IMR-90 (cell line): ENCODE measurements at regions not wholly inside any gene's neighbourhood (a gene's known extent, or its start where the extent isn't known, plus 50 kb on each side); places are given as distances from the start of the nearest gene placed in this dataset.

Experiments used
- ATAC-seq: fragments of 200-7000 bp; cut with Tn5 transposase; 2 replicates; pipeline ENCODE4 v1.9.1; 2020; ENCODE audit warnings: low read depth, mild to moderate bottlenecking, moderate library complexity
- BruUV-seq: library from RNA; stranded (reverse); fragments of 400-500 nt; replicated peaks from 2 replicates; lab custom pipeline; 2021; lab: Mats Ljungman, UMichigan
- CTCF ChIA-PET: fragments of 300-600 bp; formaldehyde crosslinking; extraction: SDS; loops from one replicate; lab custom pipeline; 2021; ENCODE audit warnings: antibody characterized with exemption; lab: Yijun Ruan, JAX
- POLR2A ChIA-PET: fragments of 300-600 bp; sonication (Branson Sonifier 250); formaldehyde crosslinking; loops from one replicate; lab custom pipeline; 2022; ENCODE audit warnings: antibody characterized with exemption; ENCODE audit not compliant: unreplicated experiment; lab: Charles Lee
- DNase-seq: peaks from one replicate; pipeline ENCODE4 v3.0.0; 2013
- H2AFZ ChIP-seq: replicated peaks from 2 replicates; pipeline ENCODE3; 2013; ENCODE audit warnings: low read length, mild to moderate bottlenecking; ENCODE audit not compliant: poor library complexity
- H2AK5ac ChIP-seq: 2 replicates; pipeline ENCODE4 v1.6.1; 2013; ENCODE audit warnings: low read depth, low read length, inconsistent platforms
- H2AK9ac ChIP-seq: replicated peaks from 2 replicates; pipeline ENCODE3; 2013; ENCODE audit warnings: mild to moderate bottlenecking, low read depth, low read length, moderate library complexity; ENCODE audit not compliant: poor library complexity
- H2BK120ac ChIP-seq: 2 replicates; pipeline ENCODE4 v1.6.1; 2013; ENCODE audit warnings: low read depth, low read length, inconsistent platforms
- H2BK15ac ChIP-seq: 3 replicates; pipeline ENCODE4 v1.6.1; 2013; ENCODE audit warnings: low read depth, low read length, inconsistent platforms
- H2BK20ac ChIP-seq: 2 replicates; pipeline ENCODE4 v1.6.1; 2013; ENCODE audit warnings: low read depth, mild to moderate bottlenecking, inconsistent platforms, low read length, moderate library complexity
- H2BK5ac ChIP-seq: 2 replicates; pipeline ENCODE4 v1.6.1; 2013; ENCODE audit warnings: mild to moderate bottlenecking, low read depth, low read length, inconsistent platforms; ENCODE audit not compliant: poor library complexity, severe bottlenecking
- H3K14ac ChIP-seq: replicated peaks from 2 replicates; pipeline ENCODE4 v1.6.1; 2013; ENCODE audit warnings: low read depth, low read length, inconsistent platforms
- H3K18ac ChIP-seq: 2 replicates; pipeline ENCODE4 v1.6.1; 2013; ENCODE audit warnings: low read depth, low read length, control low read depth
- H3K23ac ChIP-seq: 2 replicates; pipeline ENCODE4 v1.6.1; 2013; ENCODE audit warnings: low read depth, low read length, inconsistent platforms
- H3K27ac ChIP-seq: 2 replicates; pipeline ENCODE4 v1.5.1; 2013; ENCODE audit warnings: mild to moderate bottlenecking, control low read depth, low read length; ENCODE audit not compliant: insufficient read depth
- H3K27me3 ChIP-seq: 2 replicates; pipeline ENCODE4 v1.6.1; 2013; ENCODE audit warnings: low read length; ENCODE audit not compliant: control insufficient read depth, insufficient read depth
- H3K36me3 ChIP-seq: 2 replicates; pipeline ENCODE4 v1.6.1; 2013; ENCODE audit warnings: low read length, mixed read lengths; ENCODE audit not compliant: control insufficient read depth, insufficient read depth
- H3K4ac ChIP-seq: 2 replicates; pipeline ENCODE4 v1.6.1; 2013; ENCODE audit warnings: low read depth, low read length, inconsistent platforms
- H3K4me1 ChIP-seq: 2 replicates; pipeline ENCODE4 v1.6.1; 2013; ENCODE audit warnings: low read length, mixed read lengths; ENCODE audit not compliant: control insufficient read depth, insufficient read depth
- H3K4me2 ChIP-seq: 2 replicates; pipeline ENCODE4 v1.6.1; 2013; ENCODE audit warnings: low read depth, mild to moderate bottlenecking, control low read depth, low read length, moderate library complexity
- H3K4me3 ChIP-seq: 2 replicates; pipeline ENCODE4 v1.5.1; 2013; ENCODE audit warnings: low read depth, mild to moderate bottlenecking, control low read depth, low read length, moderate library complexity; ENCODE audit not compliant: insufficient read depth
- H3K56ac ChIP-seq: 2 replicates; pipeline ENCODE4 v1.6.1; 2013; ENCODE audit warnings: low read length, inconsistent platforms; ENCODE audit not compliant: insufficient read depth; ENCODE audit errors: extremely low read depth
- H3K79me1 ChIP-seq, 2 experiments: 2 replicates each; pipeline ENCODE4 v1.6.1; 2013; ENCODE audit warnings: low read length in 2 of 2, inconsistent platforms in 1 of 2, low read depth in 1 of 2
- H3K9ac ChIP-seq: 2 replicates; pipeline ENCODE4 v1.6.1; 2013; ENCODE audit warnings: low read depth, low read length, control low read depth
- H3K9me1 ChIP-seq: 2 replicates; pipeline ENCODE4 v1.6.1; 2013; ENCODE audit warnings: low read length, inconsistent platforms; ENCODE audit not compliant: insufficient read depth
- H3K9me3 ChIP-seq: 2 replicates; pipeline ENCODE4 v1.6.1; 2013; ENCODE audit warnings: low read length; ENCODE audit not compliant: control insufficient read depth, insufficient read depth
- H4K20me1 ChIP-seq: 2 replicates; pipeline ENCODE4 v1.6.1; 2013; ENCODE audit warnings: low read length, inconsistent platforms; ENCODE audit not compliant: insufficient read depth
- H4K5ac ChIP-seq: 2 replicates; pipeline ENCODE4 v1.6.1; 2013; ENCODE audit warnings: mild to moderate bottlenecking, low read depth, low read length, control low read depth
- H4K8ac ChIP-seq, 2 experiments: 2 replicates each; pipeline ENCODE4 v1.6.1; 2013; ENCODE audit warnings: low read depth in 2 of 2, low read length in 2 of 2, control low read depth in 1 of 2, inconsistent platforms in 1 of 2
- H4K91ac ChIP-seq: 2 replicates; pipeline ENCODE4 v1.6.1; 2013; ENCODE audit warnings: low read depth, low read length, inconsistent platforms; ENCODE audit not compliant: insufficient read depth
- CEBPB ChIP-seq: IDR thresholded peaks from 2 replicates; pipeline ENCODE4 v1.6.1; 2012; ENCODE audit warnings: low read depth, low read length, improper control_type of control experiment
- CHD1 ChIP-seq: IDR thresholded peaks from 2 replicates; pipeline ENCODE4 v1.6.1; 2012; ENCODE audit warnings: low read depth, low read length, improper control_type of control experiment
- CTCF ChIP-seq: conservative IDR thresholded peaks from 2 replicates; pipeline ENCODE4 v1.5.1; 2012; ENCODE audit warnings: mild to moderate bottlenecking, low read depth, low read length, improper control_type of control experiment
- ELK1 ChIP-seq: fragments of 150-350 bp; IDR thresholded peaks from 2 replicates; pipeline ENCODE4 v1.6.1; 2016; ENCODE audit warnings: low read depth, mild to moderate bottlenecking, low read length, moderate library complexity, borderline replicate concordance
- FOS ChIP-seq: fragments of 150-350 bp; IDR thresholded peaks from 2 replicates; pipeline ENCODE4 v1.6.1; 2016; ENCODE audit warnings: low read depth, low read length
- MAFK ChIP-seq: IDR thresholded peaks from 2 replicates; pipeline ENCODE4 v1.6.1; 2012; ENCODE audit warnings: low read depth, low read length, improper control_type of control experiment
- MAZ ChIP-seq: IDR thresholded peaks from 2 replicates; pipeline ENCODE4 v1.6.1; 2012; ENCODE audit warnings: low read depth, mild to moderate bottlenecking, low read length, improper control_type of control experiment, moderate library complexity, borderline replicate concordance
- MXI1 ChIP-seq: IDR thresholded peaks from 2 replicates; pipeline ENCODE4 v1.6.1; 2012; ENCODE audit warnings: low read depth, mild to moderate bottlenecking, low read length, moderate library complexity, borderline replicate concordance
- NFE2L2 ChIP-seq: fragments of 150-350 bp; IDR thresholded peaks from 2 replicates; pipeline ENCODE4 v1.6.1; 2016; ENCODE audit warnings: low read depth, mild to moderate bottlenecking, low read length
- POLR2A ChIP-seq: IDR thresholded peaks from 2 replicates; pipeline ENCODE4 v1.6.1; 2012; ENCODE audit warnings: mild to moderate bottlenecking, low read depth, low read length
- RAD21 ChIP-seq: IDR thresholded peaks from 2 replicates; pipeline ENCODE4 v1.6.1; 2012; ENCODE audit warnings: low read length, improper control_type of control experiment
- RFX5 ChIP-seq: IDR thresholded peaks from 2 replicates; pipeline ENCODE4 v1.8.0; 2012; ENCODE audit warnings: low read depth, mild to moderate bottlenecking, low read length, moderate library complexity
- SMC3 ChIP-seq: fragments of 150-350 bp; IDR thresholded peaks from 2 replicates; pipeline ENCODE4 v1.6.1; 2016; ENCODE audit warnings: low read depth, mild to moderate bottlenecking, antibody characterized with exemption, low read length, moderate library complexity
- USF2 ChIP-seq: fragments of 150-350 bp; IDR thresholded peaks from 2 replicates; pipeline ENCODE4 v1.6.1; 2017; ENCODE audit warnings: mild to moderate bottlenecking, antibody characterized with exemption, low read length, low read depth
- WGBS, 2 experiments: methylation state at CpG; one replicate each; pipeline versions ENCODE4 v1.1.5 to v1.1.7; 2013; ENCODE audit warnings: missing lambda C conversion rate in 2 of 2; ENCODE audit not compliant: insufficient read length in 1 of 2; ENCODE audit errors: extremely low coverage in 2 of 2; 5-methylcytosine and 5-hydroxymethylcytosine counted together
- dilution Hi-C: fragments of 300-500 bp; cut with HindIII; formaldehyde crosslinking; loops from one replicate; pipeline ENCODE4 v1.14.3; 2018; ENCODE audit warnings: low sequenced_read_pairs; ENCODE audit not compliant: unreplicated experiment
- in situ Hi-C: fragments of 300-500 bp; cut with MboI; formaldehyde crosslinking; loops from 3 replicates; pipeline ENCODE4 v1.14.3; 2019; ENCODE audit warnings: low sequenced_read_pairs, inconsistent platforms, mixed read lengths
- intact Hi-C: fragments of 100-400 bp; cut with micrococcal nuclease; formaldehyde crosslinking; loops from 2 replicates; pipeline ENCODE4 v1.10.0; 2022

- no peak overlapping the region for H3K18ac ChIP-seq
- ChIA-PET POLR2A (no interaction called here), CTCF (no interaction called here)
- ATAC-seq (no peak), DNase-seq (no peak)
- no peaks in the 10 kb centered on the region for H3K9me3 ChIP-seq
- no peak overlapping the region for H4K91ac ChIP-seq
- no peak overlapping the region for H2BK15ac ChIP-seq
- no peak overlapping the region for H3K9ac ChIP-seq
- H3K79me1 ChIP-seq = no peaks in the 10 kb centered on the region
- H3K4me3 ChIP-seq = no peak overlapping the region
- no peak overlapping the region for H2AK5ac ChIP-seq
- H3K23ac ChIP-seq = no peak overlapping the region
- no peaks in the 10 kb centered on the region for H3K4me1 ChIP-seq
- no peaks in the 10 kb centered on the region for H3K36me3 ChIP-seq
- no peaks in the 10 kb centered on the region; the same call in none of the 2 replicates for H3K27me3 ChIP-seq
- no peak overlapping the region for H2AK9ac ChIP-seq
- H3K14ac ChIP-seq = no peak overlapping the region
- WGBS, 2 experiments = 0% methylated on average over 1 of the region's 3 CpGs; no CpG with 5 or more reads in 1 of the 2 experiments
- H3K4ac ChIP-seq = no peak overlapping the region
- H3K27ac ChIP-seq = no peak overlapping the region
- no TSS peak for BruUV-seq
- no peak overlapping the region for H2BK5ac ChIP-seq
- no peak overlapping the region for H2AFZ ChIP-seq
- no peaks in the 10 kb centered on the region for H4K20me1 ChIP-seq
- no peak overlapping the region for H4K8ac ChIP-seq
- no peaks in the 10 kb centered on the region for H3K9me1 ChIP-seq
- H3K56ac ChIP-seq = no peak overlapping the region
- dilution Hi-C loops = no loop called here
- in situ Hi-C loops = no loop called here
- H2BK20ac ChIP-seq = no peak overlapping the region
- TF ChIP-seq MAFK (no peak), RFX5 (no peak), FOS (no peak), MXI1 (no peak), CHD1 (no peak), POLR2A (no peak), NFE2L2 (no peak), SMC3 (no peak), CTCF (no peak), MAZ (no peak), USF2 (no peak), ELK1 (no peak), RAD21 (no peak), CEBPB (no peak)
- no peak overlapping the region for H3K4me2 ChIP-seq
- intact Hi-C loops = no loop called here
- no peak overlapping the region for H4K5ac ChIP-seq
- no peak overlapping the region for H2BK120ac ChIP-seq
Measured at GRCh38 chrX:131626681-131627296, 82.9 kb downstream of the OR13H1 start.
